WTC11 (cell line): ENCODE measurements at regions not wholly inside any gene's neighbourhood (a gene's known extent, or its start where the extent isn't known, plus 50 kb on each side); places are given as distances from the start of the nearest gene placed in this dataset.

Source experiments
- ATAC-seq: fragments of 200-7000 bp; cut with Tn5 transposase; 2 replicates; pipeline ENCODE4 v1.10.0; 2021; ENCODE audit warnings: mild to moderate bottlenecking, moderate library complexity
- CTCF ChIA-PET: fragments of 300-600 bp; sonication (Branson Sonifier 250); formaldehyde crosslinking; loops from one replicate; lab custom pipeline; 2021; ENCODE audit warnings: antibody characterized with exemption; lab: Charles Lee
- POLR2A ChIA-PET: fragments of 350-600 bp; sonication (Branson Sonifier 250); formaldehyde crosslinking; loops from one replicate; lab custom pipeline; 2021; ENCODE audit warnings: antibody characterized with exemption; lab: Charles Lee
- DNase-seq: peaks from one replicate; pipeline ENCODE4 v3.0.0; 2021; ENCODE audit warnings: low spot score
- H3K27ac Mint-ChIP-seq: 2 replicates; pipeline ENCODE4 v1.8.0; 2021; ENCODE audit warnings: mixed read lengths
- H3K27me3 Mint-ChIP-seq: 2 replicates; pipeline ENCODE4 v1.8.0; 2021; ENCODE audit warnings: low read depth, mild to moderate bottlenecking, moderate library complexity, mixed read lengths
- H3K36me3 Mint-ChIP-seq: 2 replicates; pipeline ENCODE4 v1.8.0; 2021; ENCODE audit warnings: mixed read lengths
- H3K4me1 Mint-ChIP-seq: 2 replicates; pipeline ENCODE4 v1.8.0; 2022; ENCODE audit warnings: mixed read lengths
- H3K4me3 Mint-ChIP-seq: 2 replicates; pipeline ENCODE4 v1.8.0; 2021; ENCODE audit warnings: mild to moderate bottlenecking, moderate library complexity, mixed read lengths
- H3K9me3 Mint-ChIP-seq: 2 replicates; pipeline ENCODE4 v1.8.0; 2021; ENCODE audit warnings: mixed read lengths
- GABPB1 ChIP-seq: sonication (generic); formaldehyde crosslinking; IDR thresholded peaks from 2 replicates; pipeline ENCODE4 v1.8.1; 2023; ENCODE audit warnings: mild to moderate bottlenecking, missing genetic modification reagents
- JUN ChIP-seq: sonication (generic); formaldehyde crosslinking; IDR thresholded peaks from 2 replicates; pipeline ENCODE4 v1.8.0; 2023; ENCODE audit warnings: mild to moderate bottlenecking, missing genetic modification reagents
- MXD4 ChIP-seq: fragments of 250-450 bp; sonication (Bioruptor Pico); IDR thresholded peaks from 2 replicates; pipeline ENCODE4 v1.8.0; 2021; ENCODE audit warnings: mild to moderate bottlenecking, moderate library complexity, borderline replicate concordance
- NFE2L1 ChIP-seq: sonication (generic); formaldehyde crosslinking; IDR thresholded peaks from 2 replicates; pipeline ENCODE4 v1.8.1; 2023; ENCODE audit warnings: missing genetic modification reagents
- OVOL2 ChIP-seq: fragments of 250-450 bp; sonication (Bioruptor Pico); IDR thresholded peaks from 2 replicates; pipeline ENCODE4 v1.9.0; 2021; ENCODE audit warnings: mild to moderate bottlenecking, borderline replicate concordance
- RELA ChIP-seq: sonication (generic); formaldehyde crosslinking; IDR thresholded peaks from 2 replicates; pipeline ENCODE4 v1.8.1; 2022; ENCODE audit warnings: missing genetic modification reagents, mild to moderate bottlenecking, borderline replicate concordance
- TCF7 ChIP-seq: sonication (generic); formaldehyde crosslinking; IDR thresholded peaks from 2 replicates; pipeline ENCODE4 v1.8.0; 2022; ENCODE audit warnings: mild to moderate bottlenecking, low read depth, missing genetic modification reagents, moderate library complexity
- TP53 ChIP-seq: sonication (generic); formaldehyde crosslinking; IDR thresholded peaks from 2 replicates; pipeline ENCODE4 v1.8.1; 2023; ENCODE audit warnings: mild to moderate bottlenecking, missing genetic modification reagents
- ZNF263 ChIP-seq: sonication (generic); formaldehyde crosslinking; IDR thresholded peaks from 2 replicates; pipeline ENCODE4 v1.8.1; 2022; ENCODE audit warnings: low read depth, mild to moderate bottlenecking, moderate library complexity, missing genetic modification reagents
- ZNF317 ChIP-seq: sonication (generic); formaldehyde crosslinking; IDR thresholded peaks from 2 replicates; pipeline ENCODE4 v1.8.1; 2023; ENCODE audit warnings: low read depth, mild to moderate bottlenecking, moderate library complexity, missing genetic modification reagents, borderline replicate concordance
- TF ChIP-seq, protein P1 (sequence below): fragments of 200-600 bp; IDR thresholded peaks from 2 replicates; pipeline ENCODE4 v1.8.0; 2022; ENCODE audit warnings: antibody characterized with exemption
- TF ChIP-seq, protein P2 (sequence below): sonication (generic); formaldehyde crosslinking; IDR thresholded peaks from 2 replicates; pipeline ENCODE4 v1.8.1; 2023; ENCODE audit warnings: mild to moderate bottlenecking, missing genetic modification reagents, moderate library complexity
- TF ChIP-seq, protein P3 (sequence below): sonication (generic); formaldehyde crosslinking; IDR thresholded peaks from 2 replicates; pipeline ENCODE4 v1.8.0; 2023; ENCODE audit warnings: mild to moderate bottlenecking, missing genetic modification reagents
- TF ChIP-seq, protein P4 (sequence below): fragments of 250-450 bp; sonication (Bioruptor Pico); conservative IDR thresholded peaks from 2 replicates; pipeline ENCODE4 v1.9.0; 2021; ENCODE audit warnings: mild to moderate bottlenecking
- TF ChIP-seq, protein P5 (sequence below): sonication (generic); formaldehyde crosslinking; IDR thresholded peaks from 2 replicates; pipeline ENCODE4 v1.8.1; 2023; ENCODE audit warnings: mild to moderate bottlenecking, moderate library complexity, missing genetic modification reagents
- TF ChIP-seq, protein P6 (sequence below): sonication (generic); formaldehyde crosslinking; IDR thresholded peaks from 2 replicates; pipeline ENCODE4 v1.8.0; 2023; ENCODE audit warnings: missing genetic modification reagents
- TF ChIP-seq, protein P7 (sequence below): sonication (generic); formaldehyde crosslinking; IDR thresholded peaks from 2 replicates; pipeline ENCODE4 v1.8.1; 2022; ENCODE audit warnings: missing genetic modification reagents, borderline replicate concordance

DNA sequence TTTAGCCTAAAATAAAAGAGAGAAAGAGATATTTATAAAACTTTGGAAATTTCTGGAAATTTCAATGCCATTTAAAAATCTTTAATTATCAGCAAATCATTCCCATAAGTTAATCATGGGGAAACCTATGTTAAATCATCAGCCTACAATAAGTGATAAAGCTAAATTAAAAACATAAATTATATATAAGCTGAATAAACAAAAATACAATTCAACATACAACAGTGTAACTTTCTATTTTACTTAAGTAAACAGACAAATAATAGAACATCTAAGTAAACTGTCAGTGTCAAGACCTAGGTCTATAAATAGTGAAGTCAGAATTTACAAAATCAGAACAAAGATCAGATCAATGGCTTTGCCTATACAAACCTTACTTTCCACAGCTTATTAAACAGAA, 57.5 kb downstream of the EPRS1 start (continued):
- TF ChIP-seq, protein P1, sequence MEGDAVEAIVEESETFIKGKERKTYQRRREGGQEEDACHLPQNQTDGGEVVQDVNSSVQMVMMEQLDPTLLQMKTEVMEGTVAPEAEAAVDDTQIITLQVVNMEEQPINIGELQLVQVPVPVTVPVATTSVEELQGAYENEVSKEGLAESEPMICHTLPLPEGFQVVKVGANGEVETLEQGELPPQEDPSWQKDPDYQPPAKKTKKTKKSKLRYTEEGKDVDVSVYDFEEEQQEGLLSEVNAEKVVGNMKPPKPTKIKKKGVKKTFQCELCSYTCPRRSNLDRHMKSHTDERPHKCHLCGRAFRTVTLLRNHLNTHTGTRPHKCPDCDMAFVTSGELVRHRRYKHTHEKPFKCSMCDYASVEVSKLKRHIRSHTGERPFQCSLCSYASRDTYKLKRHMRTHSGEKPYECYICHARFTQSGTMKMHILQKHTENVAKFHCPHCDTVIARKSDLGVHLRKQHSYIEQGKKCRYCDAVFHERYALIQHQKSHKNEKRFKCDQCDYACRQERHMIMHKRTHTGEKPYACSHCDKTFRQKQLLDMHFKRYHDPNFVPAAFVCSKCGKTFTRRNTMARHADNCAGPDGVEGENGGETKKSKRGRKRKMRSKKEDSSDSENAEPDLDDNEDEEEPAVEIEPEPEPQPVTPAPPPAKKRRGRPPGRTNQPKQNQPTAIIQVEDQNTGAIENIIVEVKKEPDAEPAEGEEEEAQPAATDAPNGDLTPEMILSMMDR, result no peak
- TF ChIP-seq ZNF317, result no peak

DNA sequence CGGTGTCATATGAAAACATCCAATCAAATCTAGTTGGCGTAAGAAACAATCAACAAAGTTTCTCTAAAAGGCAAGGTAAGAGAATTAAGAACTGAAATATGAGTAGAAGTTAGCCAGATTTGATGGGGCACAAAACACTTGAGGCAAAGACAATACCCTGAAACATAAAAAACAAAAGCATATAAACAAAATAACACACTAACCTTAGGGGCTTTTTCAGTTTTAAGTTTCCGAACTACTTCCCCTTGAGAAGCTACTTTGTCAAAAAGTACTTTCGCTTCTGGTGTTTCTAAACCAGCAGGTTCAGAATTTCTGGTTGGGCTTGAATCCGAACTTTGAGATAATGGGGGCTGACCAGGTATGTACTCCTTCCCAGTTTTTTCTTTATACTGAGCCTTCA, 57.9 kb downstream of the EPRS1 start:
- no peaks in the 10 kb centered on the region for H3K9me3 Mint-ChIP-seq
- H3K36me3 Mint-ChIP-seq, result peaks cover 36% of the 10 kb centered on the region
- ATAC-seq, result no peak
- ChIA-PET CTCF (no interaction called here), POLR2A (no interaction called here)
- no peak overlapping the region for H3K4me3 Mint-ChIP-seq
- DNase-seq, result no peak
- no peak overlapping the region for H3K27ac Mint-ChIP-seq
- H3K27me3 Mint-ChIP-seq, result no peaks in the 10 kb centered on the region
- H3K4me1 Mint-ChIP-seq, result no peaks in the 10 kb centered on the region
- TF ChIP-seq GABPB1 (CRISPR knock-in tag), result no peak
- TF ChIP-seq, protein P2, sequence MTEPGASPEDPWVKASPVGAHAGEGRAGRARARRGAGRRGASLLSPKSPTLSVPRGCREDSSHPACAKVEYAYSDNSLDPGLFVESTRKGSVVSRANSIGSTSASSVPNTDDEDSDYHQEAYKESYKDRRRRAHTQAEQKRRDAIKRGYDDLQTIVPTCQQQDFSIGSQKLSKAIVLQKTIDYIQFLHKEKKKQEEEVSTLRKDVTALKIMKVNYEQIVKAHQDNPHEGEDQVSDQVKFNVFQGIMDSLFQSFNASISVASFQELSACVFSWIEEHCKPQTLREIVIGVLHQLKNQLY (CRISPR knock-in tag), result no peak
- TF ChIP-seq RELA (CRISPR knock-in tag), result no peak
- TF ChIP-seq, protein P3, sequence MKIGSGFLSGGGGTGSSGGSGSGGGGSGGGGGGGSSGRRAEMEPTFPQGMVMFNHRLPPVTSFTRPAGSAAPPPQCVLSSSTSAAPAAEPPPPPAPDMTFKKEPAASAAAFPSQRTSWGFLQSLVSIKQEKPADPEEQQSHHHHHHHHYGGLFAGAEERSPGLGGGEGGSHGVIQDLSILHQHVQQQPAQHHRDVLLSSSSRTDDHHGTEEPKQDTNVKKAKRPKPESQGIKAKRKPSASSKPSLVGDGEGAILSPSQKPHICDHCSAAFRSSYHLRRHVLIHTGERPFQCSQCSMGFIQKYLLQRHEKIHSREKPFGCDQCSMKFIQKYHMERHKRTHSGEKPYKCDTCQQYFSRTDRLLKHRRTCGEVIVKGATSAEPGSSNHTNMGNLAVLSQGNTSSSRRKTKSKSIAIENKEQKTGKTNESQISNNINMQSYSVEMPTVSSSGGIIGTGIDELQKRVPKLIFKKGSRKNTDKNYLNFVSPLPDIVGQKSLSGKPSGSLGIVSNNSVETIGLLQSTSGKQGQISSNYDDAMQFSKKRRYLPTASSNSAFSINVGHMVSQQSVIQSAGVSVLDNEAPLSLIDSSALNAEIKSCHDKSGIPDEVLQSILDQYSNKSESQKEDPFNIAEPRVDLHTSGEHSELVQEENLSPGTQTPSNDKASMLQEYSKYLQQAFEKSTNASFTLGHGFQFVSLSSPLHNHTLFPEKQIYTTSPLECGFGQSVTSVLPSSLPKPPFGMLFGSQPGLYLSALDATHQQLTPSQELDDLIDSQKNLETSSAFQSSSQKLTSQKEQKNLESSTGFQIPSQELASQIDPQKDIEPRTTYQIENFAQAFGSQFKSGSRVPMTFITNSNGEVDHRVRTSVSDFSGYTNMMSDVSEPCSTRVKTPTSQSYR (CRISPR knock-in tag), result no peak

DNA sequence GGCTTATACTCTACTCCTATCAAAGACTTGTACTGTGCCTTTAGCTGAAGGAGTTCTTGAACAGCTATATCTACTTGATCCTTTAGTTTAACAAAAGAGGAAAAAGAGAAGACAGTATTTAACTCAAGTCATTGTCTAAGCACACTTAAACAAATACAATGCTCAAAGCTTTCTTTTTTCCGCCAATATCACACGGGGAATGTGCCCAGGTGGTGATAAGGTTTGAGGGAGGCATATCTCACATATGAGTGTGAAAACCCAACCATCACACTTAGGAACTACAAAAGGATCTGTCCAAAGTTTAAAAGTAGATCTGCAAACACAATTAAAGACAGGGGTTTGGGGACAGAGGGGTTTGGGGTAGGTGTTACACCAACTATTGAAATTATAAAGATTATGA, 59.0 kb upstream of the SLC30A10 start:
- H3K4me3 Mint-ChIP-seq, result no peak overlapping the region
- POLR2A ChIA-PET, result no interaction called here
- H3K27me3 Mint-ChIP-seq, result no peaks in the 10 kb centered on the region
- no peak overlapping the region for H3K27ac Mint-ChIP-seq
- H3K9me3 Mint-ChIP-seq, result no peaks in the 10 kb centered on the region
- CTCF ChIA-PET, result no interaction called here
- peaks cover 34% of the 10 kb centered on the region for H3K36me3 Mint-ChIP-seq
- ATAC-seq, result no peak
- DNase-seq, result no peak
- H3K4me1 Mint-ChIP-seq, result no peaks in the 10 kb centered on the region
- TF ChIP-seq OVOL2 (CRISPR knock-in tag) (no peak), MXD4 (no peak), TCF7 (CRISPR knock-in tag) (no peak), NFE2L1 (CRISPR knock-in tag) (no peak), ZNF263 (no peak), JUN (CRISPR knock-in tag) (no peak), TP53 (no peak)
- TF ChIP-seq, protein P4, sequence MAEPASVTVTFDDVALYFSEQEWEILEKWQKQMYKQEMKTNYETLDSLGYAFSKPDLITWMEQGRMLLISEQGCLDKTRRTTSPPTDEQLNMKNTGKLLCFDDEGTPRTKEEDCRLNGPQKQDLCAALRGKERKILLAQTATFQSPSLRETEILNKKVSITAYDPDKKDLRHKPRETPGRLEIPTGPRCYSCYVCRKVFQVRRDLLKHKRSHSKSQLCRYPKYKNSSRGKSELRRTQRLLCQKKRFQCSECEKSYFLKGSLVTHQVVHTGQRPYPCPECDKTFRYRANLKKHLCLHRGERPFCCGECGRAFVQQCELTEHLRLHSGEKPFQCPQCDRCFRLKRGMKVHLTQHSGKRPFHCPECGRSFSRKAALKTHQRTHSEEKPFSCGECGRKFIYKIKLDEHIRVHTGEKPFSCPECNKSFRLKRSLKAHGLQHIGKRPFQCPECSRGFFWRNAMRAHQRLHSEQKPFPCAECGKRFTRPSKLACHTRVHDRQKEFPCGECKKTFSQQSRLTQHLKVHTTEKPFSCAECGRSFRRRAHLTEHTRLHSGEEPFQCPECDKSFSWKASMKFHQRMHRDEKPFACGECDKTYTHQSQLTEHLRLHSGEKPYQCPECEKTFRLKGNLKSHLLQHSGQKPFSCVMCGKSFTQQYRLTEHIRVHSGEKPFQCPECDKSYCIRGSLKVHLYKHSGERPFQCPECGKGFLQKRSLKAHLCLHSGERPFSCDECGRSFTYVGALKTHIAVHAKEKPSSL, result no peak
- TF ChIP-seq, protein P5, sequence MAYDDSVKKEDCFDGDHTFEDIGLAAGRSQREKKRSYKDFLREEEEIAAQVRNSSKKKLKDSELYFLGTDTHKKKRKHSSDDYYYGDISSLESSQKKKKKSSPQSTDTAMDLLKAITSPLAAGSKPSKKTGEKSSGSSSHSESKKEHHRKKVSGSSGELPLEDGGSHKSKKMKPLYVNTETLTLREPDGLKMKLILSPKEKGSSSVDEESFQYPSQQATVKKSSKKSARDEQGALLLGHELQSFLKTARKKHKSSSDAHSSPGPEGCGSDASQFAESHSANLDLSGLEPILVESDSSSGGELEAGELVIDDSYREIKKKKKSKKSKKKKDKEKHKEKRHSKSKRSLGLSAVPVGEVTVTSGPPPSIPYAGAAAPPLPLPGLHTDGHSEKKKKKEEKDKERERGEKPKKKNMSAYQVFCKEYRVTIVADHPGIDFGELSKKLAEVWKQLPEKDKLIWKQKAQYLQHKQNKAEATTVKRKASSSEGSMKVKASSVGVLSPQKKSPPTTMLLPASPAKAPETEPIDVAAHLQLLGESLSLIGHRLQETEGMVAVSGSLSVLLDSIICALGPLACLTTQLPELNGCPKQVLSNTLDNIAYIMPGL (CRISPR knock-in tag), result no peak
- TF ChIP-seq, protein P6, sequence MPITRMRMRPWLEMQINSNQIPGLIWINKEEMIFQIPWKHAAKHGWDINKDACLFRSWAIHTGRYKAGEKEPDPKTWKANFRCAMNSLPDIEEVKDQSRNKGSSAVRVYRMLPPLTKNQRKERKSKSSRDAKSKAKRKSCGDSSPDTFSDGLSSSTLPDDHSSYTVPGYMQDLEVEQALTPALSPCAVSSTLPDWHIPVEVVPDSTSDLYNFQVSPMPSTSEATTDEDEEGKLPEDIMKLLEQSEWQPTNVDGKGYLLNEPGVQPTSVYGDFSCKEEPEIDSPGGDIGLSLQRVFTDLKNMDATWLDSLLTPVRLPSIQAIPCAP (CRISPR knock-in tag), result no peak
- TF ChIP-seq, protein P7, sequence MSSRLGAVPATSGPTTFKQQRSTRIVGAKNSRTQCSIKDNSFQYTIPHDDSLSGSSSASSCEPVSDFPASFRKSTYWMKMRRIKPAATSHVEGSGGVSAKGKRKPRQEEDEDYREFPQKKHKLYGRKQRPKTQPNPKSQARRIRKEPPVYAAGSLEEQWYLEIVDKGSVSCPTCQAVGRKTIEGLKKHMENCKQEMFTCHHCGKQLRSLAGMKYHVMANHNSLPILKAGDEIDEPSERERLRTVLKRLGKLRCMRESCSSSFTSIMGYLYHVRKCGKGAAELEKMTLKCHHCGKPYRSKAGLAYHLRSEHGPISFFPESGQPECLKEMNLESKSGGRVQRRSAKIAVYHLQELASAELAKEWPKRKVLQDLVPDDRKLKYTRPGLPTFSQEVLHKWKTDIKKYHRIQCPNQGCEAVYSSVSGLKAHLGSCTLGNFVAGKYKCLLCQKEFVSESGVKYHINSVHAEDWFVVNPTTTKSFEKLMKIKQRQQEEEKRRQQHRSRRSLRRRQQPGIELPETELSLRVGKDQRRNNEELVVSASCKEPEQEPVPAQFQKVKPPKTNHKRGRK (CRISPR knock-in tag), result no peak
